NB4 (cell line): ENCODE measurements at regions not wholly inside any gene's neighbourhood (a gene's known extent, or its start where the extent isn't known, plus 50 kb on each side); places are given as distances from the start of the nearest gene placed in this dataset.

ENCODE experiments used
- DNase-seq: peaks from one replicate; pipeline ENCODE4 v3.0.0; 2010; ENCODE audit warnings: low read depth
- H3K4me3 ChIP-seq: one replicate; pipeline ENCODE4 v1.5.1; 2011; ENCODE audit warnings: mild to moderate bottlenecking, low read depth, low read length, moderate library complexity
- MAX ChIP-seq: IDR thresholded peaks from 2 replicates; pipeline ENCODE4 v1.6.1; 2011; ENCODE audit warnings: low read depth, low read length
- MYC ChIP-seq: IDR thresholded peaks from 2 replicates; pipeline ENCODE4 v1.6.1; 2011; ENCODE audit warnings: low read depth, low read length
- POLR2A ChIP-seq: IDR thresholded peaks from 2 replicates; pipeline ENCODE4 v1.6.1; 2011; ENCODE audit warnings: mild to moderate bottlenecking; ENCODE audit not compliant: insufficient read length; ENCODE audit errors: extremely low read depth
- TF ChIP-seq, protein P1 (sequence below): IDR thresholded peaks from one replicate; pipeline ENCODE4 v1.5.1; 2012; ENCODE audit warnings: low read depth, low read length

GRCh38 chr10:109727436-109727835, 195.9 kb downstream of the XPNPEP1 start:
- TF ChIP-seq POLR2A (no peak), MYC (no peak), MAX (no peak)
- TF ChIP-seq, protein P1, sequence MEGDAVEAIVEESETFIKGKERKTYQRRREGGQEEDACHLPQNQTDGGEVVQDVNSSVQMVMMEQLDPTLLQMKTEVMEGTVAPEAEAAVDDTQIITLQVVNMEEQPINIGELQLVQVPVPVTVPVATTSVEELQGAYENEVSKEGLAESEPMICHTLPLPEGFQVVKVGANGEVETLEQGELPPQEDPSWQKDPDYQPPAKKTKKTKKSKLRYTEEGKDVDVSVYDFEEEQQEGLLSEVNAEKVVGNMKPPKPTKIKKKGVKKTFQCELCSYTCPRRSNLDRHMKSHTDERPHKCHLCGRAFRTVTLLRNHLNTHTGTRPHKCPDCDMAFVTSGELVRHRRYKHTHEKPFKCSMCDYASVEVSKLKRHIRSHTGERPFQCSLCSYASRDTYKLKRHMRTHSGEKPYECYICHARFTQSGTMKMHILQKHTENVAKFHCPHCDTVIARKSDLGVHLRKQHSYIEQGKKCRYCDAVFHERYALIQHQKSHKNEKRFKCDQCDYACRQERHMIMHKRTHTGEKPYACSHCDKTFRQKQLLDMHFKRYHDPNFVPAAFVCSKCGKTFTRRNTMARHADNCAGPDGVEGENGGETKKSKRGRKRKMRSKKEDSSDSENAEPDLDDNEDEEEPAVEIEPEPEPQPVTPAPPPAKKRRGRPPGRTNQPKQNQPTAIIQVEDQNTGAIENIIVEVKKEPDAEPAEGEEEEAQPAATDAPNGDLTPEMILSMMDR, result no peak
- H3K4me3 ChIP-seq, result no peak overlapping the region
- no peak for DNase-seq

DNA sequence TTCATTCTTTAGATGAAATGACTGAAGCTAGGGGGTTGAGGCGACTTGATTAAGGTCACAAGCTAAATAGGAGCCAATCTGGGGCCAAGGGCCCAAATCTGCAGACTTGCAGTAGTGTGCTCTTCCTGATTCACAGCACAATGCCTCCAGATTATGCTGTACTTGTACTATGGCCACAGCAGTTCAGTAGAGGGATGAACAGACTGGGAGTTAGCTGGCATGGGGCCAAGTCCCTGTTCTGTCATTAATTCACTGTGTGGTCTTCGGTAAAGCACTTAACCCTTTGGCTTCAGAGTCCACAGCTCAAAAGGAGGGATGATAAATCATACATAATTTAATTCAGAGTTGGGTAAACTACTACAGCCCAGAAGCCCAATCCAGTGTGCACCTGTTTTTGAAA, 196.8 kb downstream of the XPNPEP1 start:
- DNase-seq, result no peak
- H3K4me3 ChIP-seq, result no peak overlapping the region
- TF ChIP-seq MAX (no peak), MYC (no peak), POLR2A (no peak)
- TF ChIP-seq, protein P1, result no peak

GRCh38 chr10:109723305-109723704, 200.0 kb downstream of the XPNPEP1 start:
- TF ChIP-seq MYC (no peak), POLR2A (no peak), MAX (no peak)
- TF ChIP-seq, protein P1, result no peak
- no peak for DNase-seq
- no peak overlapping the region for H3K4me3 ChIP-seq

DNA sequence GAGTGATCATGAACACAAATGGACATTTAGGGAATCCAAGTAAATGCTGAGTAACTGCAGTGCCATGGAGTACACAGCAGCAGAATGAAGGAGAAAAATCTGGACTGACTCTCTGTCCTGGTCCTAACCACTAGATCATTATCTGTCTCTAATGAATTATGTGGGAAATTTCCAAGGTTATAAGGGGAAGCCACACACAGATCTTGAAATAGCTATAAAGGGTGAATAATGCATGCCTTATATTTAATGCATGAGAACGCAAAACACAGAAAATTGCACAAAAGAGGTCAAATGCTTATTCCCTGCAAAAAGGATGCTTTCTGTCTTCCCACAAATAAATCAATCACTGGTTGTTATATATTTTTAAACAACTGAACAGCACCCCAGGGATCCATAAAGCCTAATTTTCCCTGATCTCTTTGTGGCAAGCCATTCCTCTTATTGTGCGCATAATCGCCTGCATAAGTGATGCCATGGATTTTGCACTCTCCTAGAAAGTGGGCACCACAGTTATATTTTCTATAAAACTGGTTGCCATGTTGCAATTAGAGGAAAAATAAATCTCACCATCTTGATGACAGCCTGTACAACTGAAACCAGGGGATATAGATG, 201.8 kb downstream of the XPNPEP1 start:
- H3K4me3 ChIP-seq, result no peak overlapping the region
- TF ChIP-seq POLR2A (no peak), MAX (no peak), MYC (no peak)
- TF ChIP-seq, protein P1, result no peak
- no peak for DNase-seq

GRCh38 chr10:109706026-109706560, 217.2 kb downstream of the XPNPEP1 start:
- no peak overlapping the region for H3K4me3 ChIP-seq
- DNase-seq, result no peak
- TF ChIP-seq MYC (no peak), POLR2A (no peak), MAX (no peak)
- TF ChIP-seq, protein P1, result no peak
